Ascending aorta (tissue), 2 donors: ENCODE measurements at regions not wholly inside any gene's neighbourhood (a gene's known extent, or its start where the extent isn't known, plus 50 kb on each side); places are given as distances from the start of the nearest gene placed in this dataset.

Experiments used
- DNase-seq, 2 donors: peaks; one replicate each; pipeline ENCODE4 v3.0.0-alpha.2; 2019; ENCODE audit warnings: low spot score in 2 of 2
- H3K27ac ChIP-seq, 2 donors: fragments of 200-600 bp; sonication (generic); one replicate each; pipeline ENCODE4 v1.5.1; 2016 to 2017; ENCODE audit warnings: mild to moderate bottlenecking in 1 of 2
- H3K27me3 ChIP-seq: fragments of 200-600 bp; sonication (generic); one replicate; pipeline ENCODE4 v1.5.1; 2017
- H3K36me3 ChIP-seq, 2 donors: fragments of 200-600 bp; sonication (generic); one replicate each; pipeline ENCODE4 v1.5.1; 2016
- H3K4me1 ChIP-seq, 2 donors: fragments of 200-600 bp; sonication (generic); one replicate each; pipeline ENCODE4 v1.5.1; 2016 to 2017; ENCODE audit warnings: mild to moderate bottlenecking in 1 of 2
- H3K4me3 ChIP-seq, 2 donors: fragments of 200-600 bp; sonication (generic); one replicate each; pipeline ENCODE4 v1.5.1; 2016 to 2017; ENCODE audit warnings: mild to moderate bottlenecking in 1 of 2
- H3K9me3 ChIP-seq, 2 donors: fragments of 200-600 bp; sonication (generic); one replicate each; pipeline ENCODE4 v1.5.1; 2016
- CTCF ChIP-seq, 3 experiments: fragments of 200-600 bp in 2 of 3; fragments of 450-650 bp in 1 of 3; sonication (generic) in 2 of 3; IDR thresholded peaks; one replicate each; pipeline ENCODE4 v1.5.1; 2016 to 2019; ENCODE audit warnings: antibody characterized with exemption in 3 of 3, mild to moderate bottlenecking in 1 of 3, moderate library complexity in 1 of 3
- intact Hi-C: fragments of 100-400 bp; cut with DNase I; formaldehyde crosslinking; loops from one replicate; pipeline ENCODE4 v1.15.1; 2023

- TF ChIP-seq CTCF (IDR thresholded peaks at IDR 0.05): no peak
- no peaks in the 10 kb centered on the region for H3K36me3 ChIP-seq
- intact Hi-C loops: no loop called here
- H3K9me3 ChIP-seq: no peaks in the 10 kb centered on the region
- DNase-seq: no peak
- no peaks in the 10 kb centered on the region for H3K27me3 ChIP-seq
- no peak overlapping the region for H3K27ac ChIP-seq
- H3K4me3 ChIP-seq: no peak overlapping the region
- H3K4me1 ChIP-seq: no peaks in the 10 kb centered on the region
These were observed 144.7 kb upstream of the ANKRD28 start for GRCh38 chr3:15942462-15942861.

DNA sequence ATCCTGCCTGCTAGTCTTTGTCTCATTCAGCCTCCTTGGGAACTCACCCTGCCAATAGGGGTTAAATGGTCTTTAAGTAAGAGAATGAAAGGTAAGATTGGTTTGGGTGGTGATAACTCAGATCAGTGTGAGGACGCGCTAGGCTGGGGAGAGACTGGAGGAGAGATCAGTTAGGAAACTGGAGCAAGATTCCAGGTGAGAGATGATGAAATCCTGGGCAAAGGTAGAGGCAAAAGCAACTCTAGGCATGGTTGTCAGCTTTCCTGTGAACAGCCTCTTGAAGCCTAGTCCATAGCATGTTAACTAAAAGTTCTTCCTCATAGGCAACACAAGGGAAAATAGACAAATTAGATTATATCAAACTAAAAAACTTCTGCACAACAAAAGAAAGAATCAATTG is 145.2 kb upstream of the ANKRD28 start:
- no peaks in the 10 kb centered on the region for H3K9me3 ChIP-seq
- no peak for DNase-seq
- no peak for TF ChIP-seq CTCF (IDR thresholded peaks at IDR 0.05)
- no peak overlapping the region for H3K4me3 ChIP-seq
- H3K27me3 ChIP-seq: no peaks in the 10 kb centered on the region
- no peaks in the 10 kb centered on the region for H3K4me1 ChIP-seq
- intact Hi-C loops: no loop called here
- H3K27ac ChIP-seq: no peak overlapping the region
- H3K36me3 ChIP-seq: no peaks in the 10 kb centered on the region

DNA sequence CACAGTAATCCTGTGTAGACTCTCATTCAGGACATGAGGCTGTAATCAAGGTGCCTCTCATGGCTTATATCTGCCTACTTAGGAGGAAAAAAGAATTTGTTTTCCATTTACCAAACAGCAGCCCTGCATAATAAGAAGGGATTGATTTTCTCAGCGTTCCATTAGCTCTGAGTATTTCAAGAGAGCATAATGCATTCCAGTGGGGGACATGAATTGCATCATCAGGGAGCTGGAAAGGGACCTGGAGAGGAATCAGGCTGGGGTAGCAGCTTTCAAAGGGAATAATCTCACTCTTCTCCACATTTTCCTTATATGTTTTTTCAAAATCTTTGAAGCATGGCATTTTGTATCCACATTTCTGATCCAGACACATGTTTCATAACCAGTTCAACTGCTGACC is 150.6 kb upstream of the ANKRD28 start:
- no peak for TF ChIP-seq CTCF (IDR thresholded peaks at IDR 0.05)
- no peaks in the 10 kb centered on the region for H3K9me3 ChIP-seq
- no peaks in the 10 kb centered on the region for H3K4me1 ChIP-seq
- no peak overlapping the region for H3K27ac ChIP-seq
- intact Hi-C loops: no loop called here
- DNase-seq: no peak
- H3K36me3 ChIP-seq: no peaks in the 10 kb centered on the region
- H3K4me3 ChIP-seq: no peak overlapping the region
- H3K27me3 ChIP-seq: no peaks in the 10 kb centered on the region

DNA sequence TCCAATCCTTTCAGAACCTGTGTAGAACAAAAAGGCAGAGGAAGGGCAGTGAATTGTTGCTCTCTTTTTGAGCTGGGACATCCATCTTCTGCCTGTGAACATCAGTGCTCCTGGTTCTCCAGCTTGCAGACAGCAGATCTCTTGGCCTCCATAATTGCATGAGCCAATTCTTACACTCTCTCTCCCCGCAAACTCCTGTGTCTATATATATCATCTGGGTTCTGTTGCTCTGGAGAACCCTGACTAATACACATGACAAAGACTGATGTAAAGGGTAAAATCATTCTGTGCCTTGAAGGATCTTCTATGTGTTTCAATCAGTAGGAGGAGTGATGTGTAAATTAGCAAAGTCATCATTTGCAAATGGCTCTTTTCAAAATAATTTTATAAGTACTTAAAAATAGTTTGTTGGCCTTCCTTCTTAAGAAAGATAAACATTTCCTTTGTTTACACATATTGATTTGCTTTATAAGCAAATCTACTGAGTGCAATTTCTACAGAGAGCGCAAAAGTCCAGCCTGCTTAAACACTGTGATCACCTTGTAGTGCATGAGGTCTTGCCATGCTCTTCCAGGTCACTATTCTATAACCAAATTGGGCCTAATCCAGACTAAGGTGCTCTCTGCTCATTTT is 154.9 kb upstream of the ANKRD28 start:
- TF ChIP-seq CTCF (IDR thresholded peaks at IDR 0.05): no peak
- no peak overlapping the region for H3K27ac ChIP-seq
- no peak overlapping the region for H3K4me3 ChIP-seq
- H3K36me3 ChIP-seq: no peaks in the 10 kb centered on the region
- no peaks in the 10 kb centered on the region for H3K9me3 ChIP-seq
- H3K27me3 ChIP-seq: no peaks in the 10 kb centered on the region
- intact Hi-C loops: no loop called here
- no peaks in the 10 kb centered on the region for H3K4me1 ChIP-seq
- DNase-seq: no peak

DNA sequence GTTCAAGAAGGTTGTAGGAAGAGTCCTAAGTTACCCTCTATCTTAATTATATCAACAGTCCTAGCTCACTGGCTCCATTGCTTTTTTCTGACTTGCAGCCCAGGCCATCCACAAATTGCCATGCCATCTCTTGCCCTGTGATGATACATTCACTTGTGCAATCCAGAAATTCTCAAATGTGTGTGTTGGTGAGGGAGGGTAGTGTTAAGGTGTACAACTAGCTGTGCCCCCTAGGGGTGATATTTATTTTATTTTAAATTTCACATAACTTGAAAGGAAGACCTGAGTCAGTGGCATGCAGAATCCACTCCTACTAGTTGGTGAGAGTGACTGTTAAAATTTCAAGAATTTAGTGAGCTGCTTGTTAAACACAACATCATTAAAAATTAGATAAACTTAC is 156.1 kb upstream of the ANKRD28 start:
- no peak for DNase-seq
- Histone ChIP-seq H3K27ac (no peak overlapping the region), H3K27me3 (no peaks in the 10 kb centered on the region), H3K4me3 (no peak overlapping the region), H3K36me3 (no peaks in the 10 kb centered on the region), H3K9me3 (no peaks in the 10 kb centered on the region), H3K4me1 (no peaks in the 10 kb centered on the region)
- intact Hi-C loops: no loop called here
- no peak for TF ChIP-seq CTCF (IDR thresholded peaks at IDR 0.05)

- no peaks in the 10 kb centered on the region for H3K36me3 ChIP-seq
- no peaks in the 10 kb centered on the region for H3K4me1 ChIP-seq
- intact Hi-C loops: no loop called here
- H3K27me3 ChIP-seq: no peaks in the 10 kb centered on the region
- H3K4me3 ChIP-seq: no peak overlapping the region
- H3K9me3 ChIP-seq: no peaks in the 10 kb centered on the region
- no peak for DNase-seq
- no peak for TF ChIP-seq CTCF (IDR thresholded peaks at IDR 0.05)
- H3K27ac ChIP-seq: no peak overlapping the region
These were observed 158.2 kb upstream of the ANKRD28 start for GRCh38 chr3:15955968-15956367.
